ENCODE measurements at regions not wholly inside any gene's neighbourhood (a gene's known extent, or its start where the extent isn't known, plus 50 kb on each side); places are given as distances from the start of the nearest gene placed in this dataset.

DNA sequence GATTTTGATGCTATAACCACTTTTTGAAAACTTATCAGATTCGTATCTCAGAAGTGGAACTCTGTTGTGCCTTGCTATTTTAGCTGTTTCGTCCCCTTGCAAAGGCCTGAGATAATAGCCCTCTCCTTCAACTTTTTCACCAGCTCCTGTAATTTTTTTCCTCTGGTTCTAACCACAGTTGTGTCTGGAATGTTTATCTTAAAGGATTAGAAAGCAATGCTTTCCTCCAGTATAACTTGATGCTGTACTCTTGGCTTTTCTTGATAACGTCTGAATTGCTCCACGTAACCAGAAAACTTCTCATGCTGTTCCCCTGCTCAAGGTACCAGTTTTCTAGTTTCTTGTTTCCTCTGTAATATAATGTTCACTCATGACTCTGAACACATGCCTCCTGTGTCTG lies 209.4 kb downstream of the DTWD2 start:
- DNase-seq = no peak

DNA sequence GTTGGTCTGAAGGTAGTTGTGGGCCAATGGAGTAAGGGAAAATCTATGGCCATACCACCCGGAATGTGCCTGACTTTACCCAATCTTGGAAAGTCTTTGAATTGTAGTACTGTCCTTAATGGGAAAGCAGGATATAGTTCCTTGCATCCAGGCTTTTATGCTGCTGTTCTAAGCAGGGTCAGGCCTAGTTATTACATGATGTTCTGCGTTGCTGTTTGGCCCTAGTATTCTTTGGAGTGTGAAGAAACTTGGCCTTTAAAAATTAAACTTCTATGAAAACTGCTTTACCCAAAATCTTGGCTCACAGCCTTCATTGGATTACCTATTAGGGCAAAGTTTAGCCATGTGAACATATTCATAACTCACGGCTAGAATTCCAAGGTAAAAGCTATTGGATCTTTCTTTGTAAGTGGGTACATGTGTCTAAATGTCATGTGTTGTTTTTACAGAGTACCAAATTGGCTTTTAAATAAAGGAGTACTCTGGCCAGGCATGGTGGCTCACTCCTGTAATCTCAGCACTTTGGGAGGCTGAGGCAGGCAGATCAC lies 211.1 kb downstream of the DTWD2 start:
- no peak for DNase-seq

DNA sequence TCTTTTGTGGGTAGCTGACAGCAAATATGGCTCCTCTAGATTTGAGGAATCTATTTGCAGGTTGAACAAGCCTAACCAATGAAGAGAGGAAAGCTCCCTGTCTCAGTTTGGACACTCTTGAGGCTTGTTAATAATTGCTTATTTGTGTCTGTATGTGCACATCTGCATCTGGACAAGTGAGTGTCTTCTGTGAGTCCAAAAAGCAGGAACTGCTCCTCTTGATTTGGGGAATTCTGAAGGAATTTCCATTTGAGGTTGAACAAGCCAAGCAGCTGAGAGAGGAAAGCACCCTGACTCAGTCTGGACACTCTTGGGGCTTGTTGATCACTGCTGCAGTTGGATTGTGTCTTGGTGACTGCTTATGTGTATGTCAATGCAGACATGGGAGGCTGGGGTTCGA lies 211.6 kb downstream of the DTWD2 start:
- no peak for DNase-seq

DNA sequence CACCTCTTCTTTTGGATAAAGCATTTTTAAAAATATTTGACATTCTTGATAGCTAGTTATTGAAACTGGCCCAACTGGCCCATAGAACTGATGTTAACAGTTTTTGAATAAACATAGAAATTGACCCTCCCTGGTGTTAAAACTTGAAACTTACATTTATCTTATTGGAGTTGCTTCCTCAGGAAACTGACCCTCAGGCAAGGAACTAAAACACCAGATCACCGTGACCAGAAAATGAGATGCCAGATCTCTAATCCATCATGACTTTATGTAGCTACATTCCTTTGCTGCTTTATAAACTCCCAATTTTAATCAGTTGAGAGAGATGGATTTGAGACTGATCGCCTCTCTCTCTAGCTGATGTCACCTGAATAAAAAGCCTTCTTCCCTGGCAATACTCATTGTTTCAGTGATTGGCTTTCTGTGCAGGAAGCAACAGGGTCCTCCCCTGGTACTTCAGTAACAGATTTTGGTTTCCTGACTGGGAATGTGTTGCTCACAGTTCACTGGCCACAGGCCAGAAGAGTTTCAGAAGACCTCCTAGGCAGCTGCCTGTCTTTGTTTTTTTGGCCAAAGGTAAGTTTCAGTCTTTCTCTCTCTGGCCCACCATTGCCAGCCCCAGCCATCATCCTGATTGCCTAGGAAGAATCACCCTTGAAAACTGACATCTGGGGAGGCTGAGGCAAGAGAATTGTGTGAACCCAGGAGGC lies 212.4 kb downstream of the DTWD2 start:
- DNase-seq = no peak

DNA sequence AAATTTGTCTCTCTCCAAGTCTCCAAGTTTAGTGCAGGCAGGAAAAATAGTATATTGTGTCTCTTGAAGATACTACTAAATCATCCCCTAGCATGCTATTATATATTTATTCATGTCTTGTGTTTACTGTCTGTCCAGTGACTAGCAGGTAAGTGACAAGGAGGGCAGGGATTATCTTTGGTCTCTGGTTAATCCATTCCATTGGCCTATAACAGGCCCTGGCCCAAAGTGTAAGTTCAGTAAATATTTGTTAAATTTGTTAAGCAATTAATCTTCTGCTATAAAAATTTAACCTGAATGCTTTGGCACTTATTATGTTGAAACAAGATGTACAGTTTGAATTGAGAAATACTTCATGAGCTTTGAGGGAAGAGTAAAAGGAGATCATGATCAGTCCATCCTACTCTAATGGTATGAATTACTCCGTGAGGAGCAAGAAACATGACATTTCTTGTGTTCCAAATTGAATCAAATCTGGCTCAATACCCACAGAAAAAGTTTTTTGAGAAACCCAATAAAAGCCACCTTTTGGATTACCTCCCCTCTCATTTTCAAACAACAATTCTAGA lies 219.7 kb downstream of the DTWD2 start:
- DNase-seq = no peak

DNA sequence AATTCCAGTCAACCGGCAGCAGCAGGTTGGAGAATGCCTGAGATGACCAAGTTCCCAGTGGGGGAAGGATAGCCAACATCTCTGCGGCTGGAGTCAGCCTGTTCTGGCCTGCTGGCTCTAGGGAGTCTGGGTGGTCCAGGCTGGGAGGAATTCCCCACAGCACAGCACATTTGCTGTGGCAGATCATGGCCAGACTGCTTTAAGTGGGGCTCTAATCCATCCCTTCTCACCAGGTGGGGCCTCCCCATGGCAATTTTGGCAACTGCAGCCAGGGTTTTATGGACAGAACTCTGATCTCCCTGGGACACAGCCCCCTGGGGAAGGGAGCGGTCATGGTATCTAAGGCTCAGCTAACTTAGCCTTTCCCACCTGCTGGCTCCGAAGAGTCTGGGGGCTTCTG lies 226.1 kb downstream of the DTWD2 start:
- no peak for DNase-seq

DNA sequence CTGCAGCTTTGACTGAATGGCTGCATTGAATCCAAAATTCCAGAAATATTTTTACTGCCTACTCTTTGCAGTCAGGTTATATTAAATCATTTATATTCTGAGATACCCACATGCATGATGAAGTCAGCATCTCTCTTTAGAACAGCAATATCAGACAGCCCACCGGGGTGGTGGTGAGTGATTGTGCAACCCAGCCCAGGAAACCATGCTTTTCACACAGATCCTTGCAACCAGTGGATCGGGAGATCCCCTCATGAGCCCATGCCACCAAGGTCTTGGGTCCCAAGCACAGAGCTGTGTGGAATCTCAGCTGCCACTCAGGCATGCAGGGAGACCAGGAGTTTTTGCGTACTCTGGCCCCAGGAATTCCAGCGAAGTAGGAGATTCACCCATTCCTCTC lies 226.5 kb downstream of the DTWD2 start:
- DNase-seq = no peak

DNA sequence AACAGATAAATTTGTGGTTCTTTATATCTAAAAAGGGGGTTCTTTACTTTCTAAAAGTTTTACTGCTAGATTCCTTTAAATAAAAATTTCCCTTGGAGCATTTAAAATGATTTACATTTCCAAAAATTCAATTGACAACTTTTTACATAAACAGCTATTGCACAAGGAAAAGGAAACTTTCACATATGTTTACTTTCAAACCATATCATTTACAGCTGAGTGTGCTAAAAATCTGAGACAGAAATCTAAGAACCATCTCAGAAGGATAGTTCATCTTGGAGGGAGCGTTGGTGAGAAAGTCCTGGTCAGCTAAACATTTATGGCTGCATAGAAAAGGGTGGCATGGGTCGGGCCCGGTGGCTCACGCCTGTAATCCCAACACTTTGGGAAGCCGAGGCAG lies 235.4 kb downstream of the DTWD2 start:
- no peak for DNase-seq

DNA sequence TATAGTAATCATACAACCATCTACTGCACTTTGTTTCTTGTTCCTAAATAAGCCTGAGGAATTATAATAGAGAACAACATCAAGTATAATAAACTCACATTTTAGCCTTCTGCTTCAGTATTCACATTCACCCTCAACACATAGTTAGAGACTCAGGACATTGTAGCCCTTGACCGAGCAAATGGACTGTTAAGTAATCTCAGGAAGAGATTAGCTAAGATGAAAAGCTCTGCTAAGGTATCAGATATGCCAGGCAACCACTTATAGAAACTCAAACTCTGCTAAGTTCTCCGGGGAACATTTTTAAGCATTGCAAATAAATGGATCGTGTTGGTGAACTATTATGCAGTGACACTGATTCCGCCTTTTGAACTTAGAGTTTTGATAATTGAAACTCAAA lies 252.0 kb downstream of the DTWD2 start:
- DNase-seq = no peak

DNA sequence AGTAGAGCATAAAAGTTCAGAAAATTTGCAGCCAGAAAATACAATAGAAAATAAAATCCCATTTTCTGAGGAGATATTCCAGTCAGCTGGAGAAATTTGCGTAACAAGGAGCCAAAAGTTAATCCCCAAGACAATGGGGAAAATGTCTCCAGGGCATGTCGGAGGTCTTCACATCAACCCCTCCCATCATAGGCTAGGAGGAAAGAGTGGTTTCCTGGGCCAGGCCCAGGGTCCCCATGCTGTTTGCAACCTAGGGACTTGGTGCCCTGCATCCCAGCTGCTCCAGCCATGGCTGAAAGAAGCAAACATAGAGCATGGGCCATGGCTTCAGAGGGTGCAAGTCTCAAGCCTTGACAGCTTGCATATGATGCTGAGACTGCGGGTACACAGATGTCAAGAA lies 255.0 kb downstream of the DTWD2 start:
- DNase-seq = no peak

DNA sequence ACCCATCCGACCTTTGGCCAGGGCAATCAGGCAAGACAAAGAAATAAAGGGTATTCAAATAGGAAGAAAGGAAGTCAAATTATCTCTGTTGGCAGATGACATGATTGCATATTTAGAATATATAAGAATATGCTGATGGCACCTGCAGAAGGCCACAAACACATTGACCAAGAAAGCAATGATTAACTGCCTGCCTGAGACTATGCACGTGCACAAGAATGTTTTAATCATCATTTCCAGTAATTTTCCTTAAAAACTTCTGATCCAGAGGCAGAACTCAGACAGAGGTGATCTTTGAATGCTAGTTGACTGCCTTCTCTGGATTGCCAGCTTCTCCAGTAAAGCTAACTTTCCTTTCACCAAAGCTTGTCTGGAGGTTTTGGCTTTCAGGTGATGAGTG lies 260.2 kb downstream of the DTWD2 start:
- DNase-seq = no peak

DNA sequence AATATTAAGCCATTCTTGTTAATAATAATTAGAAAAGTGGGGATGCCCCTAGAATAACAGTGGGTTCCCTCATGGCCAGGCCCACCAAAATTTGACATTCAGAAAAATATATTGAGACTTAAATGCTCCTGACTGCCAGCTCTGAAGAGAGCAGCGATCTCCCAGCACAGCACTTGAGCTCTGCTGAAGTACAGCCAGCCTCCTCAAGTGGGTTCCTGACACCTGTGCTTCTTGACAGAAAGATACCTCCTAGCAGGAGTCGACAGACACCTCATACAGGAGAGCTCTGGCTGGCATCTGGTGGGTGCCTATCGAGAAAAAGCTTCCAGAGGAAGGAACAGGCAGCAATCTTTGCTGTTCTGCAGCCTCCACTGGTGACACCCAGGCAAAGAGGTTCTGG lies 261.5 kb downstream of the DTWD2 start:
- no peak for DNase-seq

DNA sequence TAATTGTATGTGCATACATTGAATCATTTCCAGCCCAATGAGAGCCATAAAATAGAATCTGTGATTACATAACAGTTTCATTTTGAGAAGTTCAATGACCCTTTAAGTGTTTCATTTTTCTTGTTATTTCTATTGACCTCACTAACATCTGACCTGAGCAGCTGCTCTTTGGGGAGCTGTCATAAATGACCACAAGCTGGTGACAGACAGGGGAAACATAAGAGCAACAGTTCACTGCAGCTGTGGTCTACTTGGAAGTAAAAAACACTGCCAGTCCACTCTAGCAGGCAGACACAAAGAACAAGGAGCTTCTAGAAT lies 265.4 kb downstream of the DTWD2 start:
- DNase-seq = no peak

DNA sequence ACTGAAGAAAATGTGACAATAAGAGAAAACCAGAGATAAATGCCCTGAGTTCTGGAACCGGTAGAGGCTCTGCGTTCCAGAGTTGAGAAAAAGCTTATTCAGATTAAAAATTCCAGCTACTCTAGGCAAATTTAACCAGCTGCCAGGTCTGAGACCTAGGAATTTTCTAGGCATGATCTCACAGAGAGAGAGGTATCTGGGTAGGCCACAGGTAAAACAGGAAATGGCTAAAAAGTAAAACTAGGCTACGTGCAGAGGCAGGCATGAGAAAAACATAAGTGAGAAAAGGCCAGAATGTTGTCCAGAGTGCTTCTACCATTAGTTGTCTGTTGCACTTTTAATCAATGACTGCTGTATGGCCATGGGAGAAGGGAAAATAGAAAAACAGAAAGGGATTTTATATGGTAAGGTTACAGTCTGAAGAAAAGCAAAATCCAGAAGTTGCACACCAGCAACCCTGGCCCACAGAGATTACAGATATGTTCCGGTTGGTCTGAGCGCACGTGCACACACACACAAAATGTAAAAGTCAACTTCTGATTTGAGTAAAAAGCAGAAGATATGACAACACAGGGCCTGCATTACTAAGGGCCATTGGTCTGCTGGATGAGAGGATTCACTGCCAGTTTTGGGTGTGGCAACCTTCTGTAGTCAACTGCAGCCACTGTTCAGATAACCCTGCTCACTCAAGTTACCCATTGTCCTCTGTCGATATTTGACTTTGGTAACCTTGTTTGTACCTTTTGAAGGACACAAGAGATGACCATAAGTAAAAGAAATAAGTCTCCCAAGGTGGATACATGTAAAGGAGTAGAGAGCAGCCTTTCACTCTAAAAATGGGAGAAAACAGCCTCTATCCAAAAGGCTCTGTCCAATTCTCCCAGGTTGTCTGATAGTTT lies 266.0 kb downstream of the DTWD2 start:
- no peak for DNase-seq

DNA sequence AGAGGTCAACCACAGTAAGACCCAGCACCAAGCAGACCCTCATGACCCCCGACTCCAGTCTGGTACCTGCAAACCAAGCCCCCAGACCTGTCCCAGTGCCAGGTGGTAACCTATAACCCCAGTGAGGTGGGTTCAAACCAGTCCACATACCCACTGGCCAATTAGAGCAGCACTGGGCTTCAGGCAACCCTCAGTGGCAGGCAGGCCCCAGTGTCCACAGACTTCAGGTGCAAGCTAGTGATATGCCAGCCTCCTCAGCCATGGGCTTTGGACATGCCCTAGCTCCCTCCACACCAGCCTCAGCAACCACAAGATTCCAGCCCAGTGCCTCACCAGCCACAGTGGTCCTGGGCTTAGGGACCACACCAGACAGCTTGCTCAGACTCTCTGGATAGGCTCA lies 276.6 kb downstream of the DTWD2 start:
- DNase-seq = no peak

DNA sequence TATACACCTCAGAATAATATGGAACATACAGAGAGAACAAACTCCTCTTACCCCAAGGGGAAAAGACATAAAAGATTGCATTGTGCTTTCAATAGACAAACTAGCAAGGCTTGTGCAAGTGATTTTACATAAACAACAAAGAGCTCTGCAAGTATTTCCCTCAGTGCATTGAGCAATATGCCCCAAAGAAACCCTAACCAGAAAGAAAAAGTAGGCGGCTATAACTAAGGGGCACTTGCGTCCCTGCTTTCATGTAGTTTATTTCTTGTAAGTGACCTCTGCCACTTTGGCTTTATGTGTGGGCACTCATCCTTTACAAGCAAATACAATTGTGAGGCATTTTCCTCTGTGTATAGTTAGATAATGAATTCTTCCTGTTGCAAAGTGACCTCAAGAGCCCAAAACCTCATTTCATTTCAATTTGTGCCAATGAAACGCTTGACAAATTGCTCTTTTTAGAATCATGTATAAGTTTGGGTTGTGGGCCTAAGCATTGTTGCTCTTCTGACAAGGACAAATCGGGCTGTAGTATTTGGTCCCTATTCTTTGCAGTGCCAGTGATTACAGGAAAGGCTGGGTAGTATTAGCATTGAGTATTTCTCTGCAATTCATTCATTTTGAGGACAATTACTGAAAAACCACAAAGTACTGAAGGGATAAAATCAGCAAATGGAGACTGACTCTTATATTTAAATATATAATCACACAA lies 282.2 kb downstream of the DTWD2 start:
- no peak for DNase-seq

DNA sequence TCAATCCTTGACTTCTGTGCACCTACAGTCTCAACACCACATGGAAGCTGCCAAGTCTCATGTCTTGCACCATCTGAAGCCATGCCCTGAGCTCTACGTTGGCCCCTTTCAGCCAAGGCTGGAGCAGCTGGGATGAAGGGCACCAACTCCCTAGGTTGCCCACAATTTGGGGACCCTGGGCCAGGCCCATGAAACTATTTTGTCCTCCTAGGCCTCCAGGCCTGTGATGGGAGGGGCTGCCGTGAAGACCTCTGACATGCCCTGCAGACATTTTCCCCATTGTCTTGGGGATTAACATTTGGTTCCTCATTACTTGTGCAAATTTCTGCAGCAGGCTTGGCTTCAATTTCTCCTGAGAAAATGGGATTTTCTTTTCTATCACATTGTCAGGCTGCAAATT lies 285.1 kb downstream of the DTWD2 start:
- no peak for DNase-seq

DNA sequence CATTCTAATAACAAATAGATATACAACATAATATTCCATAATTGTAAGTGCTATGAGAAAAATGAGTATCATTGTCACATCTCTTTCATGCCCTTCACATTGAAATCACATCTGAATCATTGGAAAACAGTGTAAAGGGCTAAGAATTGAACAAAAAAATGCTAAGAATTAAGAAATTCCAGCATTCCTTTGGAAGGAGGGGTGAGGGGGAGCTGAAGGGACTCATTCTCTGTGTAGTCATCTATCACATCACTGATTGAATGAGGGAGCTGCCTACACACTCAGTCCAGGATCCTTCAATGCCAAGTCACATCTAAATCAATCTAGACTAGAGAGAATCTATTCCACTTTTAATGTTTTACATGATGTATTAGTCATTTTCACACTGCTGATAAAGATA lies 286.6 kb downstream of the DTWD2 start:
- no peak for DNase-seq

DNA sequence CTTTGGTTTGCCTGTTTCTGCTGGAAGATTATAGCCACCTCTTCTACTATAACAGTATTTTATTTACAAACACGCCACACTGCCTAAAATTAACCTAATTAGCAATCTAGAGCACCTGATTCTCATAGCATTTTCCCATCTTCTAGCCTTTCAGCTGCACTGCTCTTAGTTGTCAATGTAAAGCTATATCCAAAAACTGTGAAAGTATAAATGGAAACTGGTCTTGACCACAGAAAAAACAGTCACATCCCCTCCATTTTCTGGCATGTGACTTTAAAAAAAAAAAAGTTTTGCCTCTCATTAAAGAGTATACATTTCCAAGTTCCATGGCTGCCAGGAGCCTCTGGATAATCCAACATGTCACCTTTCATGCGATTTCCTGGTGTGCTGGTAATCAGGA lies 287.8 kb downstream of the DTWD2 start:
- DNase-seq = no peak

DNA sequence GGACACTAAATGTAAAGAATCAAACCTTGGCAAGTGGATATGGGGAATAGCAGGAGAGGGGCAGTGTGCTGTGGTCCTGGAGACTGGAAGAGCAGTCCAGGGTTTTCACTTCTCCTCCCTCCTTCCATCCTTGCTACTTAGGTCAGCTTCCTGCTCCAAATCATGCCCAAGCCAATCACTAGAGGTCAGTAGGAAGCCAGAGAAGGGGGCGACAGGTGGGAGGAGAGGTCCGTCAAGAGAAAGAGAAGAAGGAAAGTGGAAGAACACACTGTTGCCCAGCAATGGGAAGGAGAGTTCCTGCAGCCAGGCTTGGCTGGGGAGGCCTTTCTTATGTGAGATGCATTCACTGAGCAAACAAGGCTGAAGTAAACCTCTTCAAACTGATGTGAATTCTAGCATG lies 289.6 kb downstream of the DTWD2 start:
- no peak for DNase-seq

DNA sequence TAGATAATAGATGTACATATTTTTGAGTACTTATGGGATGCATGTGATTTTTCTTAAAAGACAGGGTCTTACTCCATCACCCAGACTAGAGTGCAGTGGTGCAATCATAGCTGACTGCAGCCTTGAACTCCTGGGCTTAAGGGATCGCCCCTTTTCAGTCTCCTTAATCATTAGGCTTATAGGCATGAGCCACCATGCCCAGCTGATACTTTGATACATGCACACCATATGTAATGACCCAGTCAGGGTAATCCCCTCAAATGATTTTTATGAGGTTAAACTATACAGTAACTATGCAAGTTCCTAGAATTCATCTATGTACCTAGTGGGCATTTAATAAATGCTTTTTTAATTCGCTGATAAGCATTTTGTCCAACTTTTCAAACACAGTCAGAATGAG lies 292.3 kb downstream of the DTWD2 start:
- no peak for DNase-seq

DNA sequence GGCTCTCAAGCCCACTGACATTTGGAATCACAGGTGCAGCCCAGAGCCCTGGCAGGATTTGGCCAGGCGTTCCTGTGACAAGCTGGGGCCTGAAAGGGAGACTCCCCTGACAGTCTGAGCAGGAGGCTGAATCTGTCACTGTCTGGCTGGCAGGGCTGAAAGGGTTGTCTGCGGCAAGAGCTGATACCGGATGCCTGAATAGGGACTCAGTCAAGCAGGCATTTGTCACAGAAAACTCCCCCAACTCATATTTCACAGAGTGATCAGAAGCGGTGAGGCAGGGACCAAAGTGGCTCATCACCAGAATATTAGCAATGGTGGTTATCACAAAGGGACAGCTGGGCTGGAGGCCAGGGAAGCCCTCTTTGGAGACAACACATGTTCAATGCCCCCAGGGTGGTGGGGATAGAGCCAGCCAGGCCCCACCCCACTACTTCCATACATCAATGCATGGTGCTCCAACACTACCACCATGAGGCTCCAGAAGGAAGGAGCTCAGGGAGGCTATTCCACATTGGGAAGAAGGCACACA lies 295.5 kb downstream of the DTWD2 start:
- no peak for DNase-seq
